ENCODE measurements at regions not wholly inside any gene's neighbourhood (a gene's known extent, or its start where the extent isn't known, plus 50 kb on each side); places are given as distances from the start of the nearest gene placed in this dataset.

GRCh38 chr5:124481419-124481818 is 265.0 kb downstream of the ZNF608 start:
- Histone ChIP-seq H3K36me3 (ENCODE audit: insufficient read depth) (no peaks in the 10 kb centered on the region), H4K20me1 (ENCODE audit: insufficient read depth) (no peaks in the 10 kb centered on the region), H3K4me2 (no peak overlapping the region), H2AFZ (ENCODE audit: low read depth) (no peak overlapping the region), H3K27me3 (ENCODE audit: insufficient read depth, low read depth) (no peaks in the 10 kb centered on the region), H3K4me1 (ENCODE audit: low read depth, poor library complexity, severe bottlenecking) (no peaks in the 10 kb centered on the region), H3K79me2 (ENCODE audit: insufficient read depth, low read depth) (no peaks in the 10 kb centered on the region), H3K27ac (no peak overlapping the region), H3K4me3 (IDR thresholded peaks at IDR 0.05; ENCODE audit: insufficient read depth, low read depth, low read length) (no peak overlapping the region), H3K9ac (no peak overlapping the region)
- TF ChIP-seq CTCF (conservative IDR thresholded peaks at IDR 0.05; ENCODE audit: low read depth, low read length) = no peak

GRCh38 chr5:124480964-124481363 is 265.5 kb downstream of the ZNF608 start:
- Histone ChIP-seq H4K20me1 (ENCODE audit: insufficient read depth) (no peaks in the 10 kb centered on the region), H3K27me3 (ENCODE audit: insufficient read depth, low read depth) (no peaks in the 10 kb centered on the region), H3K4me1 (ENCODE audit: low read depth, poor library complexity, severe bottlenecking) (no peaks in the 10 kb centered on the region), H3K79me2 (ENCODE audit: insufficient read depth, low read depth) (no peaks in the 10 kb centered on the region), H2AFZ (ENCODE audit: low read depth) (no peak overlapping the region), H3K4me2 (no peak overlapping the region), H3K36me3 (ENCODE audit: insufficient read depth) (no peaks in the 10 kb centered on the region), H3K9ac (no peak overlapping the region), H3K27ac (no peak overlapping the region), H3K4me3 (IDR thresholded peaks at IDR 0.05; ENCODE audit: insufficient read depth, low read depth, low read length) (no peak overlapping the region)
- TF ChIP-seq CTCF (conservative IDR thresholded peaks at IDR 0.05; ENCODE audit: low read depth, low read length) = no peak

GRCh38 chr5:124480022-124480421 is 266.4 kb downstream of the ZNF608 start:
- Histone ChIP-seq H3K79me2 (ENCODE audit: insufficient read depth, low read depth) (no peaks in the 10 kb centered on the region), H3K4me1 (ENCODE audit: low read depth, poor library complexity, severe bottlenecking) (no peaks in the 10 kb centered on the region), H4K20me1 (ENCODE audit: insufficient read depth) (no peaks in the 10 kb centered on the region), H3K9ac (no peak overlapping the region), H3K27ac (no peak overlapping the region), H2AFZ (ENCODE audit: low read depth) (no peak overlapping the region), H3K27me3 (ENCODE audit: insufficient read depth, low read depth) (no peaks in the 10 kb centered on the region), H3K4me3 (IDR thresholded peaks at IDR 0.05; ENCODE audit: insufficient read depth, low read depth, low read length) (no peak overlapping the region), H3K36me3 (ENCODE audit: insufficient read depth) (no peaks in the 10 kb centered on the region), H3K4me2 (no peak overlapping the region)
- TF ChIP-seq CTCF (conservative IDR thresholded peaks at IDR 0.05; ENCODE audit: low read depth, low read length) = no peak

GRCh38 chr5:124478264-124478663 is 268.2 kb downstream of the ZNF608 start:
- H3K27ac ChIP-seq = no peak overlapping the region
- no peaks in the 10 kb centered on the region for H3K36me3 ChIP-seq (ENCODE audit: insufficient read depth)

More at GRCh38 chr5:124478264-124478663, 268.2 kb downstream of the ZNF608 start:
- H2AFZ ChIP-seq (ENCODE audit: low read depth) = no peak overlapping the region
- TF ChIP-seq CTCF (conservative IDR thresholded peaks at IDR 0.05; ENCODE audit: low read depth, low read length) = no peak
- no peaks in the 10 kb centered on the region for H4K20me1 ChIP-seq (ENCODE audit: insufficient read depth)
- no peaks in the 10 kb centered on the region for H3K79me2 ChIP-seq (ENCODE audit: insufficient read depth, low read depth)
- H3K4me3 ChIP-seq (IDR thresholded peaks at IDR 0.05; ENCODE audit: insufficient read depth, low read depth, low read length) = no peak overlapping the region
- H3K4me2 ChIP-seq = no peak overlapping the region
- no peaks in the 10 kb centered on the region for H3K27me3 ChIP-seq (ENCODE audit: insufficient read depth, low read depth)
- no peaks in the 10 kb centered on the region for H3K4me1 ChIP-seq (ENCODE audit: low read depth, poor library complexity, severe bottlenecking)
- H3K9ac ChIP-seq = no peak overlapping the region
